Neuronal stem cell (in vitro differentiated cells): ENCODE measurements at regions not wholly inside any gene's neighbourhood (a gene's known extent, or its start where the extent isn't known, plus 50 kb on each side); places are given as distances from the start of the nearest gene placed in this dataset.

Experiments
- DNase-seq: peaks from one replicate; pipeline ENCODE4 v3.0.0-alpha.2; 2013; ENCODE audit warnings: low spot score
- H2AFZ ChIP-seq: one replicate; pipeline ENCODE4 v1.6.1; 2013; ENCODE audit warnings: mild to moderate bottlenecking, low read length, inconsistent platforms
- H2AK5ac ChIP-seq: 2 replicates; pipeline ENCODE4 v1.6.1; 2013; ENCODE audit warnings: low read depth, mild to moderate bottlenecking, inconsistent platforms, low read length, moderate library complexity, mixed read lengths
- H2BK120ac ChIP-seq: 2 replicates; pipeline ENCODE4 v1.6.1; 2013; ENCODE audit warnings: low read depth, mild to moderate bottlenecking, inconsistent platforms, low read length, moderate library complexity, mixed read lengths
- H2BK12ac ChIP-seq: one replicate; pipeline ENCODE4 v1.6.1; 2013; ENCODE audit warnings: low read length, inconsistent platforms
- H2BK15ac ChIP-seq: 2 replicates; pipeline ENCODE4 v1.6.1; 2013; ENCODE audit warnings: mild to moderate bottlenecking, low read length, inconsistent platforms, mixed read lengths
- H2BK5ac ChIP-seq: one replicate; pipeline ENCODE4 v1.6.1; 2013; ENCODE audit warnings: inconsistent platforms, mild to moderate bottlenecking, low read length, moderate library complexity
- H3K14ac ChIP-seq: one replicate; pipeline ENCODE4 v1.6.1; 2013; ENCODE audit warnings: low read length, inconsistent platforms
- H3K18ac ChIP-seq: 2 replicates; pipeline ENCODE4 v1.6.1; 2013; ENCODE audit warnings: low read length, inconsistent platforms
- H3K23ac ChIP-seq: 2 replicates; pipeline ENCODE4 v1.6.1; 2013; ENCODE audit warnings: low read depth, mild to moderate bottlenecking, mixed read lengths, low read length, inconsistent platforms; ENCODE audit not compliant: poor library complexity
- H3K27ac ChIP-seq: replicated peaks from 3 replicates; pipeline ENCODE4 v1.5.1; 2013; ENCODE audit warnings: low read length, inconsistent platforms
- H3K27me3 ChIP-seq, 3 experiments: 2 replicates each; pipeline ENCODE4 v1.6.1; 2013; ENCODE audit warnings: low read length in 3 of 3, mild to moderate bottlenecking in 2 of 3, inconsistent platforms in 1 of 3, low read depth in 1 of 3, mixed read lengths in 1 of 3, moderate library complexity in 1 of 3; ENCODE audit not compliant: control insufficient read depth in 3 of 3, insufficient read depth in 3 of 3
- H3K36me3 ChIP-seq, 2 donors: replicated peaks in 1 of 2; 2 replicates each; pipeline ENCODE4 v1.6.1; 2013; ENCODE audit warnings: low read length in 2 of 2; ENCODE audit not compliant: control insufficient read depth in 2 of 2, insufficient read depth in 2 of 2
- H3K4ac ChIP-seq: 2 replicates; pipeline ENCODE4 v1.6.1; 2013; ENCODE audit warnings: inconsistent platforms, mild to moderate bottlenecking, low read length, moderate library complexity
- H3K4me1 ChIP-seq, 2 donors: 1 replicate in 1 of 2; 2 replicates in 1 of 2; pipeline ENCODE4 v1.6.1; 2013; ENCODE audit warnings: low read length in 2 of 2, low read depth in 1 of 2; ENCODE audit not compliant: control insufficient read depth in 2 of 2, insufficient read depth in 1 of 2
- H3K4me2 ChIP-seq: one replicate; pipeline ENCODE4 v1.6.1; 2013; ENCODE audit warnings: mild to moderate bottlenecking, low read length, inconsistent platforms; ENCODE audit not compliant: insufficient read depth, poor library complexity, severe bottlenecking
- H3K4me3 ChIP-seq, 2 donors: 2 replicates each; pipeline ENCODE4 v1.5.1; 2013; ENCODE audit warnings: low read length in 2 of 2, mild to moderate bottlenecking in 2 of 2, inconsistent platforms in 1 of 2, moderate library complexity in 1 of 2
- H3K79me1 ChIP-seq: one replicate; pipeline ENCODE4 v1.6.1; 2013; ENCODE audit warnings: low read depth, mild to moderate bottlenecking, inconsistent platforms, low read length, moderate library complexity
- H3K9ac ChIP-seq: one replicate; pipeline ENCODE4 v1.6.1; 2013; ENCODE audit warnings: mild to moderate bottlenecking, low read depth, low read length, inconsistent platforms; ENCODE audit not compliant: poor library complexity
- H3K9me3 ChIP-seq, 2 donors: replicated peaks in 1 of 2; 2 replicates each; pipeline versions ENCODE3 to v1.6.1; 2013; ENCODE audit warnings: low read length in 2 of 2, mild to moderate bottlenecking in 2 of 2, inconsistent platforms in 1 of 2, low read depth in 1 of 2, mixed read lengths in 1 of 2, moderate library complexity in 1 of 2; ENCODE audit not compliant: control insufficient read depth in 2 of 2, insufficient read depth in 1 of 2
- H4K8ac ChIP-seq: one replicate; pipeline ENCODE4 v1.6.1; 2013; ENCODE audit warnings: low read depth, mild to moderate bottlenecking, inconsistent platforms, low read length, moderate library complexity
- H4K91ac ChIP-seq: one replicate; pipeline ENCODE4 v1.6.1; 2013; ENCODE audit warnings: low read length, low read depth, mild to moderate bottlenecking, inconsistent platforms; ENCODE audit not compliant: poor library complexity
- WGBS, 2 donors: extraction: QIAGEN DNeasy Blood & Tissue Kit; methylation state at CpG; one replicate each; pipeline ENCODE4 v1.1.7; 2013; ENCODE audit warnings: missing lambda C conversion rate in 2 of 2, mixed read lengths in 1 of 2; ENCODE audit not compliant: insufficient read length in 2 of 2, insufficient replicate concordance in 1 of 2; ENCODE audit errors: extremely low coverage in 2 of 2; 5-methylcytosine and 5-hydroxymethylcytosine counted together

GRCh38 chr4:132860976-132861375, 288.1 kb upstream of the PCDH10 start:
- no peak overlapping the region for H3K27ac ChIP-seq
- no peak overlapping the region for H3K23ac ChIP-seq
- H3K4ac ChIP-seq = no peak overlapping the region
- no peaks in the 10 kb centered on the region for H3K36me3 ChIP-seq
- H2BK5ac ChIP-seq = no peak overlapping the region
- no peak overlapping the region for H4K8ac ChIP-seq
- H4K91ac ChIP-seq = no peak overlapping the region
- H2BK120ac ChIP-seq = no peak overlapping the region
- H3K4me3 ChIP-seq = no peak overlapping the region
- no peak overlapping the region for H2BK15ac ChIP-seq
- H3K4me1 ChIP-seq = no peaks in the 10 kb centered on the region
- H2AFZ ChIP-seq = no peak overlapping the region
- no peak overlapping the region for H3K14ac ChIP-seq
- H3K9ac ChIP-seq = no peak overlapping the region
- H3K4me2 ChIP-seq = no peak overlapping the region
- no peak overlapping the region for H3K18ac ChIP-seq
- no peaks in the 10 kb centered on the region for H3K9me3 ChIP-seq
- no peaks in the 10 kb centered on the region for H3K27me3 ChIP-seq
- no peak overlapping the region for H2AK5ac ChIP-seq
- no peaks in the 10 kb centered on the region for H3K79me1 ChIP-seq
- DNase-seq = no peak
- H2BK12ac ChIP-seq = no peak overlapping the region

GRCh38 chr4:132863619-132864018, 285.5 kb upstream of the PCDH10 start:
- no peak overlapping the region for H3K18ac ChIP-seq
- no peak overlapping the region for H3K27ac ChIP-seq
- no peak overlapping the region for H4K91ac ChIP-seq
- H2BK15ac ChIP-seq = no peak overlapping the region
- DNase-seq = no peak
- H3K23ac ChIP-seq = no peak overlapping the region
- no peak overlapping the region for H4K8ac ChIP-seq
- H2AK5ac ChIP-seq = no peak overlapping the region
- H2BK12ac ChIP-seq = no peak overlapping the region
- H3K4me1 ChIP-seq = no peaks in the 10 kb centered on the region
- H2BK5ac ChIP-seq = no peak overlapping the region
- H2BK120ac ChIP-seq = no peak overlapping the region
- no peak overlapping the region for H3K4me3 ChIP-seq
- WGBS, 2 donors = no CpG with 5 or more reads among the region's 1 CpG
- H3K27me3 ChIP-seq = no peaks in the 10 kb centered on the region
- H3K36me3 ChIP-seq = no peaks in the 10 kb centered on the region
- H3K4me2 ChIP-seq = no peak overlapping the region
- H3K4ac ChIP-seq = no peak overlapping the region
- no peak overlapping the region for H2AFZ ChIP-seq
- no peaks in the 10 kb centered on the region for H3K79me1 ChIP-seq
- H3K9ac ChIP-seq = no peak overlapping the region
- no peaks in the 10 kb centered on the region for H3K9me3 ChIP-seq
- H3K14ac ChIP-seq = no peak overlapping the region

- Histone ChIP-seq H2BK5ac (no peak overlapping the region), H3K27me3 (no peaks in the 10 kb centered on the region), H3K4me2 (no peak overlapping the region), H3K14ac (no peak overlapping the region), H3K36me3 (no peaks in the 10 kb centered on the region), H2AK5ac (no peak overlapping the region), H3K9me3 (no peaks in the 10 kb centered on the region), H3K23ac (no peak overlapping the region), H3K4me3 (no peak overlapping the region), H3K27ac (no peak overlapping the region), H2BK15ac (no peak overlapping the region), H3K4me1 (no peaks in the 10 kb centered on the region), H3K79me1 (no peaks in the 10 kb centered on the region), H3K18ac (no peak overlapping the region), H3K9ac (no peak overlapping the region), H2BK12ac (no peak overlapping the region), H4K8ac (no peak overlapping the region), H2AFZ (no peak overlapping the region), H2BK120ac (no peak overlapping the region), H4K91ac (no peak overlapping the region), H3K4ac (no peak overlapping the region)
- no CpG with 5 or more reads among the region's 1 CpG for WGBS, 2 donors
- no peak for DNase-seq
Measured at GRCh38 chr4:132865458-132865857, 283.6 kb upstream of the PCDH10 start.

GRCh38 chr4:132865922-132866321, 283.2 kb upstream of the PCDH10 start:
- no peak overlapping the region for H2BK12ac ChIP-seq
- H2BK120ac ChIP-seq = no peak overlapping the region
- no peak overlapping the region for H3K27ac ChIP-seq
- H3K14ac ChIP-seq = no peak overlapping the region
- no peaks in the 10 kb centered on the region for H3K36me3 ChIP-seq
- no peak overlapping the region for H3K9ac ChIP-seq
- no peak overlapping the region for H3K18ac ChIP-seq
- no peaks in the 10 kb centered on the region for H3K9me3 ChIP-seq
- H3K79me1 ChIP-seq = no peaks in the 10 kb centered on the region
- H3K4me3 ChIP-seq = no peak overlapping the region
- no peak overlapping the region for H4K91ac ChIP-seq
- H3K4ac ChIP-seq = no peak overlapping the region
- H2BK5ac ChIP-seq = no peak overlapping the region
- H3K27me3 ChIP-seq = no peaks in the 10 kb centered on the region
- no peak overlapping the region for H4K8ac ChIP-seq
- no peak overlapping the region for H2AK5ac ChIP-seq
- no peak for DNase-seq
- no peak overlapping the region for H3K4me2 ChIP-seq
- no peaks in the 10 kb centered on the region for H3K4me1 ChIP-seq
- H2BK15ac ChIP-seq = no peak overlapping the region
- no CpG with 5 or more reads among the region's 2 CpGs for WGBS, 2 donors
- H2AFZ ChIP-seq = no peak overlapping the region
- H3K23ac ChIP-seq = no peak overlapping the region
